Astrocyte (in vitro differentiated cells and primary cell): ENCODE measurements at regions not wholly inside any gene's neighbourhood (a gene's known extent, or its start where the extent isn't known, plus 50 kb on each side); places are given as distances from the start of the nearest gene placed in this dataset.

Experiments
- DNase-seq: peaks from one replicate; pipeline ENCODE4 v3.0.0-alpha.2; 2010; ENCODE audit warnings: low read depth
- FAIRE-seq: peaks from 2 replicates; lab custom pipeline; 2011; peaks lifted over from hg19 to GRCh38; lab: Jason Lieb, UNC
- H2AFZ ChIP-seq: 2 replicates; pipeline ENCODE4 v1.6.0; 2012; ENCODE audit warnings: low read depth, low read length, inconsistent platforms
- H3K27ac ChIP-seq: 2 replicates; pipeline ENCODE4 v1.5.1; 2011; ENCODE audit warnings: low read depth, low read length, inconsistent platforms
- H3K27me3 ChIP-seq: 2 replicates; pipeline ENCODE4 v1.6.0; 2011; ENCODE audit warnings: low read length, inconsistent platforms; ENCODE audit not compliant: insufficient read depth
- H3K36me3 ChIP-seq: 2 replicates; pipeline ENCODE4 v1.5.1; 2011; ENCODE audit warnings: low read length, inconsistent platforms; ENCODE audit not compliant: insufficient read depth
- H3K4me1 ChIP-seq: 2 replicates; pipeline ENCODE4 v1.5.1; 2011; ENCODE audit warnings: low read length, inconsistent platforms; ENCODE audit not compliant: insufficient read depth
- H3K4me2 ChIP-seq: 2 replicates; pipeline ENCODE4 v1.6.0; 2012; ENCODE audit warnings: low read length, inconsistent platforms
- H3K4me3 ChIP-seq: 2 replicates; pipeline ENCODE4 v1.5.1; 2011; ENCODE audit warnings: low read depth, mild to moderate bottlenecking, low read length, inconsistent platforms; ENCODE audit not compliant: insufficient read depth
- H3K79me2 ChIP-seq: 2 replicates; pipeline ENCODE4 v1.6.0; 2012; ENCODE audit warnings: mild to moderate bottlenecking, low read length, inconsistent platforms; ENCODE audit not compliant: insufficient read depth
- H3K9ac ChIP-seq: 2 replicates; pipeline ENCODE4 v1.6.0; 2012; ENCODE audit warnings: mild to moderate bottlenecking, low read length, inconsistent platforms
- H3K9me3 ChIP-seq: 2 replicates; pipeline ENCODE4 v1.5.1; 2012; ENCODE audit warnings: low read depth, mild to moderate bottlenecking, low read length, inconsistent platforms; ENCODE audit not compliant: insufficient read depth
- H4K20me1 ChIP-seq: 2 replicates; pipeline ENCODE4 v1.6.0; 2012; ENCODE audit warnings: low read length, inconsistent platforms; ENCODE audit not compliant: insufficient read depth
- H3K27ac Mint-ChIP-seq: one replicate; pipeline ENCODE4 v1.8.0; 2021; ENCODE audit warnings: mild to moderate bottlenecking, mixed read lengths; ENCODE audit not compliant: unreplicated experiment
- H3K27me3 Mint-ChIP-seq: one replicate; pipeline ENCODE4 v1.8.0; 2021; ENCODE audit warnings: low read depth, mixed read lengths; ENCODE audit not compliant: unreplicated experiment
- H3K36me3 Mint-ChIP-seq: one replicate; pipeline ENCODE4 v1.8.0; 2021; ENCODE audit warnings: low read depth, mixed read lengths; ENCODE audit not compliant: unreplicated experiment
- H3K4me1 Mint-ChIP-seq: one replicate; pipeline ENCODE4 v1.8.0; 2021; ENCODE audit warnings: low read depth, mixed read lengths; ENCODE audit not compliant: unreplicated experiment
- H3K4me3 Mint-ChIP-seq: one replicate; pipeline ENCODE4 v1.8.0; 2021; ENCODE audit warnings: mild to moderate bottlenecking, moderate library complexity, mixed read lengths; ENCODE audit not compliant: unreplicated experiment
- H3K9me3 Mint-ChIP-seq: one replicate; pipeline ENCODE4 v1.8.0; 2021; ENCODE audit warnings: mild to moderate bottlenecking, mixed read lengths; ENCODE audit not compliant: unreplicated experiment
- CTCF ChIP-seq: IDR thresholded peaks from 2 replicates; pipeline ENCODE4 v1.5.1; 2011; ENCODE audit warnings: low read depth, mild to moderate bottlenecking, inconsistent platforms, low read length, moderate library complexity; ENCODE audit not compliant: insufficient read depth
- EZH2 ChIP-seq: IDR thresholded peaks from 2 replicates; pipeline ENCODE4 v1.6.1; 2012; ENCODE audit warnings: mild to moderate bottlenecking, low read length, inconsistent platforms; ENCODE audit not compliant: insufficient read depth

- peaks cover 21% of the 10 kb centered on the region for H3K4me1 Mint-ChIP-seq
- no peak overlapping the region for H2AFZ ChIP-seq
- TF ChIP-seq EZH2 (no peak), CTCF (no peak)
- no peaks in the 10 kb centered on the region for H3K79me2 ChIP-seq
- H3K9ac ChIP-seq: no peak overlapping the region
- H3K4me3 Mint-ChIP-seq: no peak overlapping the region
- no peaks in the 10 kb centered on the region for H3K27me3 ChIP-seq
- H3K36me3 ChIP-seq: no peaks in the 10 kb centered on the region
- no peak overlapping the region for H3K27ac Mint-ChIP-seq
- peaks cover 3% of the 10 kb centered on the region for H3K9me3 Mint-ChIP-seq
- no peak overlapping the region for H3K4me3 ChIP-seq
- H3K27ac ChIP-seq: no peak overlapping the region
- peaks cover 7% of the 10 kb centered on the region for H3K4me1 ChIP-seq
- H3K27me3 Mint-ChIP-seq: no peaks in the 10 kb centered on the region
- no peak for DNase-seq
- peak; percentile 23 for FAIRE-seq
- H3K9me3 ChIP-seq: no peaks in the 10 kb centered on the region
- no peaks in the 10 kb centered on the region for H4K20me1 ChIP-seq
- no peak overlapping the region for H3K4me2 ChIP-seq
- no peaks in the 10 kb centered on the region for H3K36me3 Mint-ChIP-seq
These were observed 115.3 kb upstream of the ID4 start for GRCh38 chr6:19721766-19722377.

- no peak overlapping the region for H3K4me3 Mint-ChIP-seq
These were observed 114.2 kb upstream of the ID4 start for GRCh38 chr6:19722999-19723398.

More at GRCh38 chr6:19722999-19723398, 114.2 kb upstream of the ID4 start:
- TF ChIP-seq CTCF (no peak), EZH2 (no peak)
- DNase-seq: no peak
- Histone ChIP-seq H3K4me1 (peaks cover 7% of the 10 kb centered on the region), H3K9me3 (no peaks in the 10 kb centered on the region), H3K79me2 (no peaks in the 10 kb centered on the region), H3K36me3 (no peaks in the 10 kb centered on the region), H3K4me3 (no peak overlapping the region), H3K4me2 (no peak overlapping the region), H3K27ac (no peak overlapping the region), H3K27me3 (no peaks in the 10 kb centered on the region), H3K9ac (no peak overlapping the region), H2AFZ (no peak overlapping the region), H4K20me1 (no peaks in the 10 kb centered on the region)
- H3K27ac Mint-ChIP-seq: no peak overlapping the region
- no peaks in the 10 kb centered on the region for H3K27me3 Mint-ChIP-seq
- H3K4me1 Mint-ChIP-seq: peaks cover 21% of the 10 kb centered on the region
- no peak for FAIRE-seq
- no peaks in the 10 kb centered on the region for H3K36me3 Mint-ChIP-seq
- peaks cover 3% of the 10 kb centered on the region for H3K9me3 Mint-ChIP-seq
